PC-3 (cell line): ENCODE measurements at regions not wholly inside any gene's neighbourhood (a gene's known extent, or its start where the extent isn't known, plus 50 kb on each side); places are given as distances from the start of the nearest gene placed in this dataset.

Experiments used
- EZH2 ChIP-seq: fragments of 300-600 bp; sonication (generic); IDR thresholded peaks from one replicate; pipeline ENCODE4 v1.6.1; 2017; ENCODE audit warnings: antibody characterized with exemption, mild to moderate bottlenecking, low read length; ENCODE audit not compliant: unreplicated experiment
- EZH2phosphoT487 ChIP-seq: fragments of 300-600 bp; sonication (generic); IDR thresholded peaks from 2 replicates; pipeline ENCODE4 v1.6.1; 2018; ENCODE audit warnings: mild to moderate bottlenecking, antibody characterized with exemption, low read length, borderline replicate concordance
- TF ChIP-seq, protein P1 (sequence below): fragments of 300-600 bp; sonication (generic); conservative IDR thresholded peaks from 2 replicates; pipeline ENCODE4 v1.5.1; 2017; ENCODE audit warnings: antibody characterized with exemption, low read depth, mild to moderate bottlenecking, low read length

DNA sequence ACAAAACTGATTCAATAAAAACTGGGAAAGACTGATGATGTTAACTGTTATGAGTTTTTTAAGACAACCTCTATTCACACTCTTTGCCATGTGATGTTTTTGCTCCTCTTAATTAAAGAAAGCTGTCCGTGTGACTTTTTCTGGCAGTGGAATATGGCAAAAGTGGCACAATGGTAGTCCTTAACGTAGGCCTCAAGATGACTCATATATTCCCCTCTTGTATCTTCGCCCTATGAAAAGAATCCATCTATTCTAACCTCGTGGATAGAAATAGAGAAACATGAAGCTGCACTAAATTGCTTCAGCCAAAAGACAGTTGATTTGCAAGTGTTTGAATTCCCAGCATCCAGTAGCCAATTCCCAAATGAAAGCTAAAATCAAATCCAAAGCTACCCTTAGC lies 603.8 kb upstream of the PCDH7 start:
- no peak for TF ChIP-seq EZH2
- TF ChIP-seq, protein P1, sequence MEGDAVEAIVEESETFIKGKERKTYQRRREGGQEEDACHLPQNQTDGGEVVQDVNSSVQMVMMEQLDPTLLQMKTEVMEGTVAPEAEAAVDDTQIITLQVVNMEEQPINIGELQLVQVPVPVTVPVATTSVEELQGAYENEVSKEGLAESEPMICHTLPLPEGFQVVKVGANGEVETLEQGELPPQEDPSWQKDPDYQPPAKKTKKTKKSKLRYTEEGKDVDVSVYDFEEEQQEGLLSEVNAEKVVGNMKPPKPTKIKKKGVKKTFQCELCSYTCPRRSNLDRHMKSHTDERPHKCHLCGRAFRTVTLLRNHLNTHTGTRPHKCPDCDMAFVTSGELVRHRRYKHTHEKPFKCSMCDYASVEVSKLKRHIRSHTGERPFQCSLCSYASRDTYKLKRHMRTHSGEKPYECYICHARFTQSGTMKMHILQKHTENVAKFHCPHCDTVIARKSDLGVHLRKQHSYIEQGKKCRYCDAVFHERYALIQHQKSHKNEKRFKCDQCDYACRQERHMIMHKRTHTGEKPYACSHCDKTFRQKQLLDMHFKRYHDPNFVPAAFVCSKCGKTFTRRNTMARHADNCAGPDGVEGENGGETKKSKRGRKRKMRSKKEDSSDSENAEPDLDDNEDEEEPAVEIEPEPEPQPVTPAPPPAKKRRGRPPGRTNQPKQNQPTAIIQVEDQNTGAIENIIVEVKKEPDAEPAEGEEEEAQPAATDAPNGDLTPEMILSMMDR: no peak
- TF ChIP-seq EZH2phosphoT487: no peak
